Stimulated activated CD4-positive, alpha-beta T cell treated with anti-CD3 and anti-CD28 coated beads, Interleukin-4, amount 100 ng/mL, for 48 hours (primary cell): ENCODE measurements at regions not wholly inside any gene's neighbourhood (a gene's known extent, or its start where the extent isn't known, plus 50 kb on each side); places are given as distances from the start of the nearest gene placed in this dataset.
"Not testable (repeated sequence)": the region's sequence is repeated elsewhere in the genome, so short reads cannot be mapped to it uniquely, and the experiment has no call there.

Experiments used
- DNase-seq, 2 donors: peaks; one replicate each; pipeline ENCODE4 v3.0.0-alpha.2; 2020; ENCODE audit warnings: low read depth in 2 of 2

DNA sequence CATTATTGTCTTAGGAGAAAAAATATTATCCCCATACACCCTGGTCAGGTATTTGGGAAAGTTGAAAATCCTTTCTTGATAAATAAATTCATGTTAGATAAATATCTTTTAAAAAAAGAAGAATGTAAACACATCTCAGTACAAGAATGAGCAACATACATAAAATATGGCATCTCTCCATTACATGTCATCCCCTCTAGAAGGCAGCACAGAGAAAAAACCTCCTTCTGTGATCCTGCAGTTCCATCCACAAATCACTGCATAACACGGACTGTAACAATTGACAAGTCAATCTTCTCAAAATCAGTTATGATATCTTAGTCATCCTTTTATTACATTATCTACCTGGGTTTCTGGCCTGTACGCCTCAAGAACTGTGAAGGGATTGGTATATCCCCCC, 683.9 kb upstream of the KLHL1 start:
- no peak for DNase-seq

DNA sequence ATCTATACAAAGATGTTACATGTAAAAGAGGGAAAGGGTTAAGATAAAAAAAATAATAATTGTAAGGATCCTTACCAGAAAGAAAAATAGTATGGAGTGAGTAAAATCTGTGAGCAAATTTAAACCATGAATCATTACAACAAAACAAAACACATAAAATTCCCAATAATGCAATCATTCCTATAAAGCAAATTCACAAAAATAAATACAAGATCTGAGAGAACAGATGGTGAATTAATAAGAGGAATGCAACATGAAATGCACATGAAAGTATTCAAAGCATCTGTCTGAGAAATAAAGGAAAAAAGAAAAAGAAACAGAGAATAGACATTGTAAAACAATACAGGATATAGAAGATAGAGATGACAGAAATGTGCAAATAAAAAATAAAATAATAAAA, 681.5 kb upstream of the KLHL1 start:
- no peak for DNase-seq

DNA sequence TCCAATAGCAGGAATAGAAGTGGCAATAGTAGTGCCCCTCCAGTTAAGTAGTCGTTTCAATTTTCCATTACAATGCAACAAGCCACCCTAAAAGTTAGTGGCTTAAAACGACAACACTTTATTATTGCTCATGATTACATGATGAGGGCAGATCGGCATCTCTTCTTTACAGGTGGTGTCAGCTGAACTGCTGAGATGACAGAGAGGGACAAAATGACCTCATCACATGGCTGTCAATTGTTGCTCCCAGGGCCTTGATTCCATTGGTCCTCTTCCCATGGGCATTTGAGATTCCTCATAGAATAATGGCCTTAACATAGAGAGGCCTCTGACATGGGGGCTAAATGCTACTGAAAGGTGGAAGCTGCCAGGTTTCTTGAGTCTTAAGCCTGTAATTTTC, 679.8 kb upstream of the KLHL1 start:
- DNase-seq = no peak

DNA sequence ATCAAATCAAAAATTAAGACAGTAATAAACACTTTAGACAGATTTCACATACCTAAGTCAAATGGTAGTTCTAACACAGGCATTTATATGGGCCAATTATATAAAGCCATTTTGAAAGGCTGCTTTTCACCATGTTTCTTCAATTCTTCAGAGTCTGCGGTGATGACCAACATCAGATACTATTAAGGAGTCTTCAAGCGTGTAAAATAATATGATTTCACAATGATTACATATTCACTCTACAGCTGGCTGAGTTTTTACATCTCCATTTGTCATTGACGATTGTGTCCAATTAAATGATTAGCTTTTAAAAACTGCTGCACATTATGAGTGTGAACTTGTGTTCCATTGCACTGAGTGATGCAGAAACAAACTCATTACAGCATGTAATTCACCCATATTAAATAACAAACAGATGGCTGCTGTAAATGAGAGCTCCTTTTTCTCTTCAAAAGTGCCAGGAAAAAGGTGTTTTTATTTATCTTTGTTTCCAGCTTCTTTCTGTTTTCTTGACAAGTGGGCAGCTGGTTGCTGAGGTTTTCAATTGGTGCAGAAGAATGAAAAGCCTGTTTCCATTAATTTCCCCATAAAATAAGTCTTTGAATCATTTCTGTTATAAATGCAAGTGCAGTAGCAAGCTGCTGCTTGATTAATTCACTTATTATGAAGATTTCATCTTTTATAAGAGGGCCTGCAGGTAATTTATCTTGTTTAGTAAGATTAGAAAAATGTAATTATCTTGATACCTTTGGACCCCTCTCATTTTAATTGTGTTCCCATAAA, 676.1 kb upstream of the KLHL1 start:
- no peak for DNase-seq

DNA sequence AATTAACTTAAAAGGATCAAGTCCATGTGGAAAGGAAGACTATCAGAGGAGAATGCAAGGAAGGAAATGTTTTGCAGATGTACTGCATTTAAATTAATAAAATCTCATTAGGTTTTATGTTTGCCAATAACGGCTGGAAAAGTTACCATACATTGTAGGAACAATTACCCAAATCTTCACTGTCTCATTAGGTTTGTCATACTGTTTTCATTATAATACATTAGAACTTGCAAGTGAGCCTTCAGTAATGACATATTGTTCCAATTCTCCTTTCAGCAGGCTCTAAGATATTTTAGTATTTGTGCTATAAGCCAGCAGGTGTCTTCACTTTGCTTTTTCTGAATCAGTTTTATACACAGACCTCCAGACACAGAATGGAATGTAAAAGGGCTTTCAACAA, 661.6 kb upstream of the KLHL1 start:
- no peak for DNase-seq

DNA sequence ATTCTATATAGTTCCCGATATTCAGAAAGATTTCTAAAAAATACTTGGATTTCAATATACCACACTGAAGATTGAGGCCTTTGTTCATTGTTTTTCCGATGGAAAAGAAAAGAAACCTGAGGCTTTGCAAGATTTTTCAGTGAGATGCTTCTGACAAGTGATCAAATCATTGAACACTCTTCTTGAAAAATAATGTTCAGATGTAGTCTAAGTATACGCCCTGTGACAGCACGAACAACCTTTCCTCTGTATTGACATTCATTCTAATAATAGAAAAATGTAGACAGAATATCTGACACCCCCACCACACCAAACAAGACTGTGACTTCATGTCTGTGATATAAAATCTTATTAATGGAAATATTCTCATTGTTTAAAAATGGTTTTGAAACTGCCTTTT, 650.7 kb upstream of the KLHL1 start:
- DNase-seq = no peak

DNA sequence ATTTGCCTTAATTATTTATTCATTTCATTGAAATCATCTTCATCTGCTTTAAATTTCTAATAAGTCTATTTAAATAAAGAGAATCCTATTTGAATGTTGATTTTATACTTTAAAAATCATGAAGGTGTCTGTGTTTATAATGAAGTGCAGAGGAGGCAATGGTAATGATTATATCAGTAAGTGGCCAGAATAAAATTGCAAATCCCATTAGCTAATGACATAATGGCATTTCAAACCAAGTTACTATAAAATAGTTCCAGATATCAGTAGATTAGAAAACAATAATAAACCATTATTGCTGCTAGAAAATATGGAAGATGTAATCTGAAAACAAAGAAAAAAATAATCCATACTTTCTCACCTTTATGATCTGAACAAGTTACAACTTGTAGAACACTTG, 647.8 kb upstream of the KLHL1 start:
- no peak for DNase-seq

DNA sequence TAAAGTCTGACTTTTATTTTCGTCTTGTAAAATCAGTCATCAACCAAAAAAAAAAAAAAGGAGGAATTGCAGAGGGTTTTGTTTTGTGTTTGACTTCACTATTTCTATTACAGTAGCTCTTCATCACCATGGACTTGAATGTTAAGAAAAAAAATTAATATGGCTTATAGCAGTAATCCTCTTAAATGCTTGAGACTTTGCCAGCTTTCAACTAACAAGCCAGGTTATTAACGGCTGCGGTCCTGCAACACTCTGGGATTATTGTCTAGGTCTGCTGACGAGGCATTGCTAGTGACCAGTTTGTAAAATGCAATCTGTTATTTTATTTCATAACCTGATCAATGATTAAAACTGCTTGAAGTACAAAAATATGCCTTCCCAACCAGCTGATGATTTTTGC, 647.2 kb upstream of the KLHL1 start:
- no peak for DNase-seq

DNA sequence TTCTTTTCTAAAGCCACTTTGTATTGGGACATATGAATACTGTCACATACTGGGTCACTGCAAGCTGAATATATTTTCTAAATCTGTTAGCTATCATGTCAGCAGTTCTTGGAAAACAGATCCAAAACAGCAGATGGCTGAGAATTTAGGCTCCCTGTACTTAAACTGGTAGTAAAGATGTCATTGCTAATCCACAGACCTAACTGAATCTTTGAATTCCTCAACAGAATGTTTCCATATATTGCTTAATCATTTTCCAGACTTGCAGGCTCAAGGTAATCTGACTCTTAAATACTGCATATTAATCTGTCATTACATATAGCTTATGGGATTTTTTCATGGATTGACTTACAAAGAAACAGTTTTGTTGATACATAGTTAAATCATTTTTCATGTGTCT, 639.0 kb upstream of the KLHL1 start:
- no peak for DNase-seq

DNA sequence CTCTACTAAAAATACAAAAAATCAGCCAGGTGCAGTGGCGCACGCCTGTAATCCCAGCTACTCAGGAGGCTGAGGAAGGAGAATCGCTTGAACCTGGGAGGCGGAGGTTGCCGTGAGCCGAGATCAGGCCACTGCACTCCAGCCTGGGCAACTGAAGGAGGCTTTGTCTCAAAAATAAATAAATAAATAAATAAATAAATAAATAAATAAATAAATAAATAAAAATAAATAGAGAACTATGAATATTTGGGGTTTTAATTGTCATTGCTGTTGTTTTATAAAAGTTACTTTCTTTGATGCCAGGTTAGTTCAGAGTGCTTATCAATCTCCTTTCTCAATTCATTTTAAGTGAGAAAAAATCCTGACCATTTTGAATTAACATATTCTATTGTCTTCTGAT, 638.2 kb upstream of the KLHL1 start:
- not testable (repeated sequence) for DNase-seq

DNA sequence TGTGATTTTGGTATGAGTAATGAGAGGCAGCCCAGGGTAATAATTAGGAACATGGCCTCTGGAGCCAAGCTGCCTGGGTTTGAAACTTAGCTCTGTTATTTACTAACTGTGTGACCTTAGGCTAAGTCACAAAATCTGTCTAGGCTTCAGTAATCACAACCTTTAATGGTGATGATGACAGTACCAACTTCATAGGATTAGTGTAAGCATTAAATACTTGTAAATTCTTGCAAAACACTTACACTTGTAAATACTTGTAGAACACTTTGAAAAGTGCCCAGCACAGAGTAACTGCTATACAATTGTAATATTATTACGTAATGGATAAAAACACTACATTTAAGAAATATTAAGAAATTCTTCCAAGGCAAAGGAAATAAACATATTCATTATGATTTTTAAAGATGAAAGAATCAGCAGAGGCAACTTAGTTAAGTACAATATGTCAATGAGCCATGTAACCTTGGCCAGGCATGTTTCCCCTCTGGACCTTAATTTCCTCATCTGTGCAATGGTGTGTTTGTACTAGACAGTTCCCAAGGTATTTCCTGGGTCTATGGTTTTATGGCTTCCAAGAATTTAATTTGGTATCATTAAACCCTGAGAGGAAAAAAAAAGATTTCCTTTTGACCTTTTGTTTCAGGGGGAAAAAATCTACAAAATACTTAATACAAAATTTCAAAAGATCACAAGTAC, 628.5 kb upstream of the KLHL1 start:
- DNase-seq = no peak

DNA sequence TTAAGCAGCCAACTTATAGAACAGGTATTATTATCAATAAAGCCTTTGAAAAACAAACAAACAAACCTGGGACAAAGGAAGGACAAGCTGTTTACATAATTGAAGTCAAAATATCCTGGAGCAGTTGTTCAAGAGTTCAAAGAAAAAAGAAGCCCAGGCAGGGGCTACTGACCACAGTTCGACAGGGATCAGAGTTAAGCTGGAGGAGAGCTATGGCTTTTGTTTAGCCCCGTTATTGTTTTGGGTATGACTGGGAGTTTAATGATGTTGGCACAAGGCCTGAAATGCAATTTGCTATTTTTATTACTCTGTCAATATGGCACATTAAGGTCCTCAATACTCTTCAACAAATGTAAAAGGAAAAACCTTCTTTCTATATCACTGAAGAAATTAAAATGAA, 624.4 kb upstream of the KLHL1 start:
- no peak for DNase-seq

DNA sequence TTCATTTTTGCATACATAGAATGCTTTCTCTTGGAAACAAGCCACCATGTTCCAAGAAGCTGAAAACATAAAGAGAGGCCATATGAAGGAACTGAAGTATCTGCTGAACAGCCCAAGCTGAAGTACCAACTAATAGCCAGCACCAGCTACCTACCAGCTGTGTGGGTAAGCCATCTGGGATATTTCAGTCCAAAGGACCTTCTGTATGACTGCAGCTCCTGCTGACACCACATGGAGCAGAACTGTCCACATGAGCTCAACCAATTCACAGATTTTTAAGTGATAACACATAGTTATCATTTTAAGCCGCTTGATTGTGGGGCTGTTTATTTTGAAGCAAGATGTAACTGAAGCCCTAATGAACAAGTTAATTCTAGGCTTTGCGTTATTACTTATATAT, 621.1 kb upstream of the KLHL1 start:
- DNase-seq = no peak

DNA sequence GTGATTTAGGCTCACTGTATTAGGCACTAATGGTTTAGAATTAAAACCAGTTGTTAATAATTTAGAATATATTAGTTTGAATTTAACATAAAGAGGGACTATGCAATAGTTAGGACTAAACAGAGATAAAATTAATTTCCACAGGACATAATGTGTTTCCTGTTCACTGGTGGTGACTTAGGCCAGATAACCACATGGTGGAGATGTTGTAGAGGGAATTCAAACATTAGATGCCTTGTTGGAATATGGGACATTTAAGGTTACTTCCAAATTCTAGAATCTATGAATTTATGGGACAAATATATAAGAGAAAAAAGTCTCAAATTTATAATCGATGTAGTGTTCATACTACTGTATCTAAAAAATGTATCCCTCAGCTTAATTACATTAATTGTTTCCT, 615.5 kb upstream of the KLHL1 start:
- DNase-seq = no peak

DNA sequence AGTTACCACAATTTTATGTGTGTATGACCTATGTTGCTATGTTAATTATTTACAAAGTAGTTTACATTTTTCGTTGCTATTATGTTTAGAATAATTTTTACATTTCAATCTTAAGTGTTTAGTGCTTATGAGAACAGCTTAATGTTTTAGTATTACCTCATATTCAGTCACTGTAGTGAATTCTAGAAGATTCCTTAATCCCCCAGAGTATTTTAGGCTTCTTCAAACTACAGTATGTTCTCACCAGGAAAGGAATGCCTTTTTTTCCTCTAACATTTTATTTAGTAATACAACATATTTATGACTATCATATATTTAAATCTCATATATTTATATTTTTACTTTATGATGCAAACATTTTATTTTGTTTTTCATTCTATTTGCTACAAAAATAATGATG, 612.1 kb upstream of the KLHL1 start:
- DNase-seq = no peak

DNA sequence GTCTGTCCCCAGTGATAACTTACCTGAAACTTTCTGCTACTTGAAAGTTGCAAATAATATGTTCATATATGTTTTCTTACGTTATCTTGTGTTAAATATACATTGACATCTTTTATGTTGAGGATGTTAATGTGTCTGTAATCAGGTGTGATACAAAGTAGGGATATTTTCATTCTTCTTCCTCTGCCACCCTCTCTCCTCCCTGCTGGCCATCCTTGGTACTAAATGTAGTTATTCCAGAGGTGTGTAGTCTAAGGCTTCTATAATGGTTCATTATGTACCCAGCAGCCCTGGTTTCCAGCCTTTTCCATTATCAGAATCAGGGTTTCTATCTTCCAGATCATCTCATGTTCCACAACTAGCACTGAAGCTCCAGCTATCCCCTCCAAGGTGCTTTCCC, 606.7 kb upstream of the KLHL1 start:
- no peak for DNase-seq

DNA sequence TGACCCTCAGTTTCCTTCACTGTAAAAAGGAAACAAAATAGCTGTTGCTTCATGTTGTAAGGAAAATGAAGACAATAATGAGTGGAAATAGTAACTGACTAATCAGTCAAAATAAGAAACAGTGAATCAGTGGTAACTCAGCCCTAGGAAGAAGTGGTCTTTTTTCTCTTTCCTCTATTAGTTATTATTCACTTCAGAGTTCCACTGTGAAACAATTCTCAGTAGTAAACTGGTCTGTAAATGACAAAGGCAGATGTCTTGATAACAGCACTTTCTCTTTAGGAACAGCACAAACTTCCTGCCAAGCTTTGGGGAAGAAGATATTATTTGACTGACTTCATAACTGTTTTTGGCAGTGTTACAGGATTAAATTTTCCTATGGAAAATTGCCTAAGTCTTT, 600.5 kb upstream of the KLHL1 start:
- no peak for DNase-seq

DNA sequence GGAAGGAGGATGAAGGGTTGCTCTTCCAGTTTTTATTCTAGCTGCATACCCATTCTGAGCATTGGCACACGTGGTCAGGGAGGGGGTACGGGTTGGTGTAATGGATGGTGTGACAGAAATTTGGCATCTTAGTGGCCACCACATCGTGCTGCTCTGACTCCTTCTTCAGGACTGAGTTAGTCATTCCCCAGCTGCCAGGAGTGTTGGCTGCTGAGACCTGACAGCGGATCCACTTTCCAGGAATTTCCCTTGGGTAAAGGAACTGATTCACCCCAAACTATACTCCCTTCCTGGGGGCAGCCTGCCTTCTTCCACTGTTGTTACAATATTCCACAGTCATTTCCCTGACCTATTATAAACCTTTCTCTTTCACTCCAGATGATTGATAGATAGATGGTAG, 595.5 kb upstream of the KLHL1 start:
- no peak for DNase-seq

DNA sequence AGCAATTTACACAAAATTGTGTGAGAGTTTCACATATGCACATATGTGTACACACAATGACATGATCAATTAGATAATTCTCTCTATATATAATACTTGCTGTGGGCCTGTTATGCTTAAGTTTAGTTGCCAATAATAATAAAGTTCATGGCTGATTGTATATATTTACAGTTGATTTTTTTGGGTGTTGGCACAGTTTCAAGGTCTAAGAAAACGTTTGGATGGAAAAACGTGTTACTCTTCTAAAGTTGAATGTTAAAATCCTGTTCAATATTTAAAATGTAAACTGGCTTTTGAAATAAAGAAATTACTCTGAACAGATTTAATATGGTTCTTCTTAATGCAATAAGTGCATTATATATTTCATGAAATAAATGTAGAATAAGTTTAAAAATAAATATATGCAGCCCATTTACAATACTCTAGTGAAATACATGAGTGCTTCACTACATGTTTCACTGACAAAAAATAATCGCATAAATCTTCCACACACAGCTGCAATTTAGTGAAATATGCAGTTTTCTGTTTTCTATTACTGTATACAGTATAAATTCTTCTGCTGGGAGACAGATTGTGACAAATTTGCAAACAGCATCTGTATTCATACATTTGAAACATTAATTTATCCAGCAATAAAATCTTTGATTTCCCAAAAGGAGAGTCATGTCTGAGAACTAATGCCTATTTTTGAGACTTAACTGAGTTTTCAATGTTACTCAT, 586.9 kb upstream of the KLHL1 start:
- no peak for DNase-seq

DNA sequence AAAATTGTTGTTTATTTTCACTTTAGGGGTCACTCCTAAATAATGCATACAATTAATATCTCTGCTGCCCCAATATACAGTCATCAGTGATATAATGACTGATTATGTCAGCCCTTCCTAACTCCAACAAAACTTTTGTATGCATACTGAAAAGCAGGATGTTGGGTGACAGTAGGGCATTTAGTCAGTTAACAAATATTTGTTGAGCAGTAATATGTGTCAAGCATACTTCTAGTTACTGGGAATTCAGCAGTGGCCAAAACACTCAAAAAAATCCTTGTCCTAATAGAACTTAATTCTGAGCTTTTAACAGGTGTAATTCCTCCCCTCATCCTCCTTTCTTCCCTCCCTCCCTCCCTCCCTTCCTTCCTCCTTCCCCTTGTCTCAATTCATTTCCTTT, 560.7 kb upstream of the KLHL1 start:
- no peak for DNase-seq

DNA sequence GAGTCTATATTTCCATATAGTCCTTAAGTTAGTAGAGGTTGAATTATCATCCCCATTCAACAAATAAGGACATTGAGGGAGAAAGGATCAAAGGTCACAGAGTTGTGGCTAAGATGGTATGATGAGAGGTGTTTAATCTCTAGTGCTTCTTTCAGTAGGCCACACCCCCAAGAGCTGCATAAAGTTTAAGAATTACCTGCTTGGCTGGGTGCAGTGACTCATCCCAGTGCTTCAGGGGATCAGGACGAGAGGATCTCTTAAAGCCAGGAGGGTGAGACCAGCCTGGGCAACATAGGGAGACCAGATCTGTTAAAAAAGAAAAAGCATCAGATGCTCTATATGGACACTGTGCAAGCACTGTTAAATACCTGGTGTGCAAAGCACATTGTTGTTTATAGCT, 560.0 kb upstream of the KLHL1 start:
- no peak for DNase-seq

DNA sequence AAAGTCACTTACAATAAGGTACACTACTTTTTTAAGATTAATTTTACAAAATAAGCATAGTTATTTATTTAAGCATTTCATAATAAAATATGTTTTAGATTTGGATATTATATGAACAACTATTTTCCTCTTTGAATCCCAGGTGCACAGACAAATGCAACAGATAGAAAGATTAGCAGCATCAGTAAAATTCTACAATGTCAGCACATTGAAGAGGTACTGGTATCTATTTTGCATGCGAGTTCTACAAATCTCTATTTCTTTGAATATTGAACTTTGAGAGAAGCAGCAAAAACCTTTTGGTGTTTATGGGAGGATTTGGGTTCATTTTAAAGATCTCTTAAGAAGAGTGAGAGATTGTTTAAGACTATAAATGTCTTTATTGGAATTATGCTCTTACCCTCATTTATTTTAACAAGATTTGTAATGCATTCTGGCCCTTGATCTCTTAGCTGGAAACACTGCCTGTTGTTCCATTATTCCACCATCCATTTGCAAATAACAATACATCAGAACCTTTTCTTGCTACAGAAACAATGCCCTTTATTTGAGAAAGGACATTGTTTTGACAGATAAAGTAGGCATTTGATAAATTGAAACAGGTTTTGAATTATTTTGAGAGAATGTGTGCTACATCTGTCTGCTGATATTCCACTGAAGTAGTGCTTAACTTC, 558.8 kb upstream of the KLHL1 start:
- DNase-seq = no peak
